ENCODE measurements at regions not wholly inside any gene's neighbourhood (a gene's known extent, or its start where the extent isn't known, plus 50 kb on each side); places are given as distances from the start of the nearest gene placed in this dataset.
"Not testable (repeated sequence)": the region's sequence is repeated elsewhere in the genome, so short reads cannot be mapped to it uniquely, and the experiment has no call there.

DNA sequence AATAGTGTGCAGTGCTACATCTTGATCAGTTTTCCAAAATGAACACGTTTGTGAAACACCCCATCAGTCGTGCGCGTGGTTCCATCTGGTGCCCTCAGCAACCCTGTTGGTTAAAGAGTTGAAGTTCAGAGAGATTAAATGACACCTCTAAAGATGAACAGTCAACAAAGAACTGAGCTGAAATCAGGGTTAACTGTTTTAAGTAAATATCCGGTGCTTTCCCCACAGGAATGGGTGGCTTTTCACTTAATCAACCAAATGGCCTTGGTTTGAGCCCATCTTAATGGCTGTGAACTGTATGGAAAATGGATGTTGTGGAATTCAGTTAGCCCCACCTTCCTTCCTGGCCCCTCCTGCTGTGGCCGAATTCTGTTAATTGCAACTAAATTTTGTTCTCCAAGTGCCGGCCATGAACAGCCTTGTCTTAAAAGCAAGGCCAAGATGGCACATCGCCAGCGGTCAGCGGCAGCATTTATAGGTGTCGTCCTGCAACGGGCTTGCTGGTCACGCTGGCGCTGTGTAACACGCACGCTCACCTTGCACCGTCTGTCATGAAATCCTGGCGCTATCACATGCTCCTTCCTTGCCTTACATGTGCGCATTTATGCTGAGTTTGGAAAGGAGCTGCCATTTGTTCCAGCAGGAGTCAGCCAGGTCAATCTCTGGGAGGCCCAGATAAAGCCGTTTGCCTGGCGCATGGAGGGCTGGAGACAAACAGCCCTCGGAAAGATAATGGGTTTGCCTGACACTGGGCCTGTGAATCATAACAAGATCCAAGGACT lies 164.5 kb downstream of the ERMARD start:
- Mint-ChIP-seq H3K27ac (no peak overlapping the region), H3K36me3 (no peaks in the 10 kb centered on the region), H3K27me3 (ENCODE audit: low read depth) (peaks cover 1% of the 10 kb centered on the region), H3K4me1 (peaks cover 4% of the 10 kb centered on the region), H3K4me3 (no peak overlapping the region), H3K9me3 (no peaks in the 10 kb centered on the region)
- TF ChIP-seq, protein P1, sequence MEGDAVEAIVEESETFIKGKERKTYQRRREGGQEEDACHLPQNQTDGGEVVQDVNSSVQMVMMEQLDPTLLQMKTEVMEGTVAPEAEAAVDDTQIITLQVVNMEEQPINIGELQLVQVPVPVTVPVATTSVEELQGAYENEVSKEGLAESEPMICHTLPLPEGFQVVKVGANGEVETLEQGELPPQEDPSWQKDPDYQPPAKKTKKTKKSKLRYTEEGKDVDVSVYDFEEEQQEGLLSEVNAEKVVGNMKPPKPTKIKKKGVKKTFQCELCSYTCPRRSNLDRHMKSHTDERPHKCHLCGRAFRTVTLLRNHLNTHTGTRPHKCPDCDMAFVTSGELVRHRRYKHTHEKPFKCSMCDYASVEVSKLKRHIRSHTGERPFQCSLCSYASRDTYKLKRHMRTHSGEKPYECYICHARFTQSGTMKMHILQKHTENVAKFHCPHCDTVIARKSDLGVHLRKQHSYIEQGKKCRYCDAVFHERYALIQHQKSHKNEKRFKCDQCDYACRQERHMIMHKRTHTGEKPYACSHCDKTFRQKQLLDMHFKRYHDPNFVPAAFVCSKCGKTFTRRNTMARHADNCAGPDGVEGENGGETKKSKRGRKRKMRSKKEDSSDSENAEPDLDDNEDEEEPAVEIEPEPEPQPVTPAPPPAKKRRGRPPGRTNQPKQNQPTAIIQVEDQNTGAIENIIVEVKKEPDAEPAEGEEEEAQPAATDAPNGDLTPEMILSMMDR (IDR thresholded peaks at IDR 0.05; ENCODE audit: unreplicated experiment), result no peak
- no peak for DNase-seq (ENCODE audit: low spot score in 2 of 2, unreplicated experiment in 2 of 2)

DNA sequence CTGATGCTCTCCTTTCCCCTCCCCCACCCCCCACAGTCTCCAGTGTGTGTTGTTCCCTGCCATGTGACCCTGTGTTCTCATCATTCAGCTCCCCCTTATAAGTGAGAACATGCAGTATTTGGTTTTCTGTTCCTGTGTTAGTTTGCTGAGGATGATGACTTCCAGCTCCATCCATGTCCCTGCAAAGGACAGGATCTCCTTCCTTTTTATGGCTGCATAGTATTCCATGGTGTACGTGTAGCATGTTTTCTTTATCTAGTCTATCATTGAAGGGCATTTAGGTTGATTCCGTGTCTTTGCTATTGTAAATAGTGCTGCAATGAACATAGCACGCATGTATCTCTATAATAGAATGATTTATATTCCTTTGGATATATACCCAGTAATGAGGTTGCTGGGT lies 162.3 kb downstream of the ERMARD start:
- not testable (repeated sequence) for H3K27me3 Mint-ChIP-seq (ENCODE audit: low read depth); H3K9me3 Mint-ChIP-seq; DNase-seq (ENCODE audit: low spot score in 2 of 2, unreplicated experiment in 2 of 2); H3K36me3 Mint-ChIP-seq; H3K4me3 Mint-ChIP-seq; H3K4me1 Mint-ChIP-seq; H3K27ac Mint-ChIP-seq

DNA sequence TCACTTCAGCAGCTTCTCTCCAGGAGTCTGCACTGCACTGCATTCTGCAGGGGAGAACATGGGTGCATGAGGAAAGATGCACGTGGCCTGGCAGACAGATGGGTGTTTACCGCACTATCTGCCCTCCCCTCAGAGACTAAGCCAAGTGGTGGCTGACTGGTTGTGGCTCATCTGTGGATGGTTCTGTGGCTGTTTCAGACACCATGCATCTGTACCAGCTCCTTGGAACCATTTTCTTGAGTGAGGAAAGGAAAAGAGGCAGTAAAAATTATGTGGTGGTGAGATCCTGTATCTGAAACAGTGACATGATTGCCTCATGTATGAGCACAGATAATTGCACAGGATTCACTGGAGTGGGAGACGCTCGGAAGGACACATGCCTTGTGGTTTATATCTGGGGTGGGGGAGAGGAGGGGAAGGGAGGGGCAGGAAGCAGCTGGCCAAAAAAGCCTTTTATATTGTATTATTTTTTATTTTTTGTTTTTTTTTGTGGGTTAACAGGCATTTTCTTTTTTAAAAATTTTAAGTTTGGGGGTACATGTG lies 161.7 kb downstream of the ERMARD start:
- Mint-ChIP-seq H3K4me3 (no peak overlapping the region), H3K4me1 (peaks cover 4% of the 10 kb centered on the region), H3K27me3 (ENCODE audit: low read depth) (peaks cover 1% of the 10 kb centered on the region), H3K27ac (no peak overlapping the region), H3K36me3 (no peaks in the 10 kb centered on the region), H3K9me3 (no peaks in the 10 kb centered on the region)
- no peak for DNase-seq (ENCODE audit: low spot score in 2 of 2, unreplicated experiment in 2 of 2)
- TF ChIP-seq, protein P1 (IDR thresholded peaks at IDR 0.05; ENCODE audit: unreplicated experiment), result no peak

DNA sequence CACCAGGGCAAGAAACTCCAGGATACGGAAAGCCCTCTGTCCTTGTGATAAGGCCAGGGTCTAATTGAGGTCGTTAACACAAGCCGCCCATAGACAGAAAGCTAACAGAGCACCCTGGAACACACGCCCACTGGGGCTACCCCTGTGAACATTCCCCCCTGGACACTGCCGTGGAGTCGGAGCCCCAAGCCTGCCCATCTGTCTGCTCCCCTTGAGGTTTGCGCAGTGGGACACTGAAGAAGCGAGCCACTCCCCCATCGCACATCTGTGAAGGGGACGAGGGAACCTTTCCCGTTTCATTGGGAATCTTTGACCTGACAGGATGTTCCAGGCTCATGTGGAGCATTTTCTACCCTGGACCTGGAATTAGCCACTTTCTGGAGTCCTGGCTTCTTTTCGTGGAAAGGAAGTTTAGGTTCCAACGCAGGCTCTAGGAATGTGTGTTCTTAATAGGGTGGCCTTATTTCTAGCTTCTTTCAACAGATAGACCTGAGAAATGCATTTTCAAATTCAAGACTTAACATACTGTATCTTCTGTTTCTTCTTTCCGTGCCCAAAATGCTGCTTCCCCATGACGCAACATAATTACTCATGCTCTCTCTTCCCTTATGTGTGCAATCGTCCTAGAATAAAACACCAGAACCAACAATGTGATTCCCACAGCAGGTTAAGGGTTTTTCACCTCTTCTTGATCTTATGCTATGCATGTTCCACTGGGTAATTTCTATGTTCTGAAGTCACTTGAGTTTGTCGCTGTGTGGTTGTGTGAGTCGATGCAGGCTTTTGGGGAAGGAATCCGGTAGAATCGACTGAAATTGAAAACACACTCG lies 161.1 kb downstream of the ERMARD start:
- Mint-ChIP-seq H3K36me3 (no peaks in the 10 kb centered on the region), H3K27ac (no peak overlapping the region), H3K4me1 (peaks cover 4% of the 10 kb centered on the region), H3K27me3 (ENCODE audit: low read depth) (peaks cover 1% of the 10 kb centered on the region), H3K4me3 (no peak overlapping the region), H3K9me3 (no peaks in the 10 kb centered on the region)
- TF ChIP-seq, protein P1 (IDR thresholded peaks at IDR 0.05; ENCODE audit: unreplicated experiment), result no peak
- DNase-seq (ENCODE audit: low spot score in 2 of 2, unreplicated experiment in 2 of 2), result no peak

DNA sequence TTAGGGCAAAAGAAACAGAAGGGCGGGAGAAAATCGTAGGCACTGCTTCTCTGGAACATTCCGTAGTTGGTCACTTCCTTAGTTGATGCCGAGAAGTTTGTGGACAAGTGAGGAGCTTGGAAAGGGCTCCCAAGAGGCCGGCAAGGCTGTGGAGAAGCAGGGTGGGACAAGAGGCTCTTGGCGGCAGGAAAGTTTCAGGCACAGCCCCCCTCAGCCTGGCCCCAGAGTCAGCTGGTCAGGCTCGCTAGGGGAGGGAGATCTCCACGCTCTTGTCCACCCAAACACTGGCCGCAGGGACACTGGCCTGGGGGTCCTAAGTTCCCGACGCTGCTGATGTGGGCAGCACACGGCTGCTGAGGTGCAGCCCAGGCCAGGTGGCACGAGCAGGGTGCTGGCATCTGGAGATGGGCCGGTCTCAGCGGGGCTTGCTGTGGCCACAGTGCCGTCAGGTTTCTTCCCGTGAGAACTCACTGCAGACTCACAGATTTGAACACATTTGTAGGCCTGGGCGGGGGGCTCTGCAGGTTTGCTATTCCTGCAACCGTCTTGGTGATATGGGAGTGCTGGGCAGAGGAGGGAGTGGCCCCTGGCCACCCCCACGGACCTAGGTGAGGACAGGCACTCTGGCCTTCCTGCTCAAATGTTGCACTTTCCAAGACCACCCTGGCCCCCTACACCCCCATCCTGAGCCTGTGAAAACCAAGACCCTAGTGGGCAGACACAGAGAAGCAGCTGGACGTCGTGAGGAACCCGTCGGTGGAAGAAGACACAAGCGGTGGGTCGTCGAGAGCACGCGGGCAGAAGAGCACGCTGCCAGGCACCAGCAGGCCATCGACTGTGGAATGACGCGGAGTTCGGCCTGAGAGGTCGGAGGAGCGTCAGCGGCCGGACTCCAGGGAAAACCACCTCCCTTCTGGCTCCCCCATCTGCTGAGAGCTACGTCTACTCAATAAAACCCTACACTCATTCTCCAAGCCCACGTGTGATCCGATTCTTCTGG lies 160.1 kb downstream of the ERMARD start:
- no peak overlapping the region for H3K4me3 Mint-ChIP-seq
- peaks cover 1% of the 10 kb centered on the region for H3K27me3 Mint-ChIP-seq (ENCODE audit: low read depth)

More for the DNA sequence above, 160.1 kb downstream of the ERMARD start:
- TF ChIP-seq, protein P1 (IDR thresholded peaks at IDR 0.05; ENCODE audit: unreplicated experiment), result no peak
- Mint-ChIP-seq H3K27ac (no peak overlapping the region), H3K36me3 (no peaks in the 10 kb centered on the region), H3K4me1 (peaks cover 4% of the 10 kb centered on the region), H3K9me3 (no peaks in the 10 kb centered on the region)
- DNase-seq (ENCODE audit: low spot score in 2 of 2, unreplicated experiment in 2 of 2), result no peak
